Lung (tissue), 11 donors: ENCODE measurements at regions not wholly inside any gene's neighbourhood (a gene's known extent, or its start where the extent isn't known, plus 50 kb on each side); places are given as distances from the start of the nearest gene placed in this dataset.

Source experiments
- ATAC-seq: fragments of 200-7000 bp; cut with Tn5 transposase; one replicate; pipeline ENCODE4 v1.9.1; 2020; ENCODE audit warnings: moderate number of reproducible peaks; ENCODE audit not compliant: insufficient read depth, low FRiP score
- DNase-seq, 3 donors: peaks; one replicate each; pipeline ENCODE4 v3.0.0-alpha.2; 2013 to 2017
- H3K27ac ChIP-seq, 2 donors: one replicate each; pipeline ENCODE4 v1.5.1; 2013; ENCODE audit warnings: mild to moderate bottlenecking in 2 of 2, moderate library complexity in 2 of 2, control low read depth in 1 of 2, inconsistent platforms in 1 of 2, low read depth in 1 of 2, low read length in 1 of 2
- H3K27me3 ChIP-seq, 3 donors: one replicate each; pipeline ENCODE4 v1.5.1; 2013; ENCODE audit warnings: low read length in 2 of 3; ENCODE audit not compliant: control insufficient read depth in 3 of 3, insufficient read depth in 3 of 3
- H3K36me3 ChIP-seq, 4 donors: one replicate each; pipeline ENCODE4 v1.5.1; 2013; ENCODE audit warnings: low read length in 4 of 4, mild to moderate bottlenecking in 1 of 4, moderate library complexity in 1 of 4; ENCODE audit not compliant: control insufficient read depth in 4 of 4, insufficient read depth in 4 of 4
- H3K4me1 ChIP-seq, 5 donors: one replicate each; pipeline ENCODE4 v1.5.1; 2013; ENCODE audit warnings: low read length in 5 of 5, mild to moderate bottlenecking in 2 of 5, moderate library complexity in 1 of 5; ENCODE audit not compliant: control insufficient read depth in 5 of 5, insufficient read depth in 5 of 5
- H3K4me3 ChIP-seq: one replicate; pipeline ENCODE4 v1.5.1; 2013; ENCODE audit warnings: mild to moderate bottlenecking, control low read depth, moderate library complexity
- H3K9ac ChIP-seq, 2 donors: one replicate each; pipeline ENCODE4 v1.5.1; 2013; ENCODE audit warnings: low read length in 2 of 2, control low read depth in 1 of 2; ENCODE audit not compliant: insufficient read depth in 1 of 2
- H3K9me3 ChIP-seq, 4 donors: one replicate each; pipeline ENCODE4 v1.5.1; 2013; ENCODE audit warnings: low read length in 3 of 4, mild to moderate bottlenecking in 1 of 4, moderate library complexity in 1 of 4; ENCODE audit not compliant: control insufficient read depth in 4 of 4, insufficient read depth in 3 of 4
- WGBS, 2 donors: extraction: QIAGEN DNeasy Blood & Tissue Kit; methylation state at CpG; one replicate each; pipeline ENCODE4 v1.1.7; 2013; 5-methylcytosine and 5-hydroxymethylcytosine counted together
- TF ChIP-seq, protein P1 (sequence below): IDR thresholded peaks from 2 replicates; pipeline ENCODE4 v1.5.1; 2012; ENCODE audit warnings: mild to moderate bottlenecking; ENCODE audit errors: control extremely low read depth, extremely low read depth
- donor health status: control.
- donor health status: control.
- donor health status: Bipolar disorder and iron deficiency.
- donor health status: healthy.
- donor health status: DM: yes; HTN: yes; CAD: no.

DNA sequence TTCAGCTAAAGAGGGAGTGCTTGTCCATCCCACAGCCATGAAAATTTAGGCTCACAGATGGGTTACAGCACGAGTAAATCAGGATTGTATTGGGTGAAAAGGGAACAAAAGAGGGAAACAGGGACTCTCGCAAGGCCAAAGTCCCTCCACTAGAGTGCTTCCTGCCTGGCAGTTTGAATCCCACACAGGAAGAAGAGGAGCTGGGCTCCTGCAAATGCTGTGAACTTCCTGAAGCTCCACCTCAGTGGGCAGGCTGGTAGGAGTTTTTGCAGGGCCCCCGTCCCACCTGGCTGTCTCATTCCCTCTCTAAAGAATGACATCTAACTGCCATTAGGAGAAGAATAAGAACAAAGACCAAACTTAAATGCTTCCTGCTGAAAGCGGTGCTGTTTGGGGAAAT lies 712.0 kb upstream of the PRMT6 start:
- no peaks in the 10 kb centered on the region for H3K4me1 ChIP-seq
- H3K27me3 ChIP-seq = no peaks in the 10 kb centered on the region
- TF ChIP-seq, protein P1, sequence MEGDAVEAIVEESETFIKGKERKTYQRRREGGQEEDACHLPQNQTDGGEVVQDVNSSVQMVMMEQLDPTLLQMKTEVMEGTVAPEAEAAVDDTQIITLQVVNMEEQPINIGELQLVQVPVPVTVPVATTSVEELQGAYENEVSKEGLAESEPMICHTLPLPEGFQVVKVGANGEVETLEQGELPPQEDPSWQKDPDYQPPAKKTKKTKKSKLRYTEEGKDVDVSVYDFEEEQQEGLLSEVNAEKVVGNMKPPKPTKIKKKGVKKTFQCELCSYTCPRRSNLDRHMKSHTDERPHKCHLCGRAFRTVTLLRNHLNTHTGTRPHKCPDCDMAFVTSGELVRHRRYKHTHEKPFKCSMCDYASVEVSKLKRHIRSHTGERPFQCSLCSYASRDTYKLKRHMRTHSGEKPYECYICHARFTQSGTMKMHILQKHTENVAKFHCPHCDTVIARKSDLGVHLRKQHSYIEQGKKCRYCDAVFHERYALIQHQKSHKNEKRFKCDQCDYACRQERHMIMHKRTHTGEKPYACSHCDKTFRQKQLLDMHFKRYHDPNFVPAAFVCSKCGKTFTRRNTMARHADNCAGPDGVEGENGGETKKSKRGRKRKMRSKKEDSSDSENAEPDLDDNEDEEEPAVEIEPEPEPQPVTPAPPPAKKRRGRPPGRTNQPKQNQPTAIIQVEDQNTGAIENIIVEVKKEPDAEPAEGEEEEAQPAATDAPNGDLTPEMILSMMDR = no peak
- H3K36me3 ChIP-seq = no peaks in the 10 kb centered on the region
- peaks cover 0 to 8% (median 2%) of the 10 kb centered on the region in 4 donors for H3K9me3 ChIP-seq
- H3K4me3 ChIP-seq = no peak overlapping the region
- WGBS, 2 donors = 30 to 42% methylated on average over 4 of the region's 4 CpGs
- H3K9ac ChIP-seq = no peak overlapping the region
- ATAC-seq (no peak), DNase-seq (peak in 1 of 3 donors; percentile 30)
- H3K27ac ChIP-seq = no peak overlapping the region

- WGBS, 2 donors = 86 to 91% methylated on average over 2 of the region's 2 CpGs
- Histone ChIP-seq H3K4me3 (no peak overlapping the region), H3K27ac (no peak overlapping the region), H3K4me1 (no peaks in the 10 kb centered on the region), H3K27me3 (no peaks in the 10 kb centered on the region), H3K9me3 (peaks cover 0 to 6% (median 0%) of the 10 kb centered on the region in 4 donors), H3K36me3 (no peaks in the 10 kb centered on the region), H3K9ac (no peak overlapping the region)
- TF ChIP-seq, protein P1 = no peak
- DNase-seq = no peak
- ATAC-seq = no peak
These were observed 696.2 kb upstream of the PRMT6 start for GRCh38 chr1:106360252-106360651.

GRCh38 chr1:106366627-106367319 lies 689.7 kb upstream of the PRMT6 start:
- DNase-seq (no peak), ATAC-seq (no peak)
- no peak overlapping the region for H3K27ac ChIP-seq
- no peak overlapping the region for H3K9ac ChIP-seq
- WGBS, 2 donors = 61 to 78% methylated on average over 4 of the region's 4 CpGs
- no peaks in the 10 kb centered on the region for H3K4me1 ChIP-seq
- no peaks in the 10 kb centered on the region for H3K27me3 ChIP-seq
- H3K4me3 ChIP-seq = no peak overlapping the region
- H3K36me3 ChIP-seq = no peaks in the 10 kb centered on the region
- TF ChIP-seq, protein P1 = no peak
- H3K9me3 ChIP-seq = peaks cover 0 to 6% (median 0%) of the 10 kb centered on the region in 4 donors

DNA sequence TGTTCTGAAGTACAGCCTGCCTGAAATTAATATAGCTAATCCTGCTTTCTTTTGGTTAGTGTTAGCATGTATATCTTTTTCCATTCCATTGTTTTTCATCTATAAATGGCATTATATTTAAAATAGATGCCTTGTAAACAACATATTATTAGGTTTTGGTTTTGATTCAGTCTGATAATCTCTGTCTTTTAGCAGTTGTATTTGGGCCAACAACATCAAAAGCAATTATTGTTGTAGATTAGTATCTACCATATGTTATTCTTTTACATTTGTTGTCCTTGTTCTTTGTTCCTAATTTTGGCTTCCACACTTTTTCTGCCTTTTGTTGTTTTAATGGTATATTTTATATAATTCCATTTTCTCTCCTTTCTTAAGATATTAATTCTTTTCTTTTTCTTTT lies 678.2 kb upstream of the PRMT6 start:
- Histone ChIP-seq H3K27ac (no peak overlapping the region), H3K9me3 (peaks cover 0 to 2% (median 0%) of the 10 kb centered on the region in 4 donors), H3K27me3 (no peaks in the 10 kb centered on the region), H3K9ac (no peak overlapping the region), H3K36me3 (no peaks in the 10 kb centered on the region), H3K4me1 (no peaks in the 10 kb centered on the region), H3K4me3 (no peak overlapping the region)
- TF ChIP-seq, protein P1 = no peak
- no peak for ATAC-seq
- DNase-seq = no peak
